PC-9 (cell line): ENCODE measurements at regions not wholly inside any gene's neighbourhood (a gene's known extent, or its start where the extent isn't known, plus 50 kb on each side); places are given as distances from the start of the nearest gene placed in this dataset.

Source experiments
- CTCF ChIP-seq: fragments of 200-600 bp; sonication (generic); conservative IDR thresholded peaks from 2 replicates; pipeline ENCODE4 v1.6.1; 2017; ENCODE audit warnings: mixed run types, antibody characterized with exemption, mild to moderate bottlenecking, moderate library complexity
- EZH2 ChIP-seq: fragments of 200-600 bp; sonication (generic); IDR thresholded peaks from 2 replicates; pipeline ENCODE4 v1.8.0; 2017; ENCODE audit warnings: antibody characterized with exemption, low read depth

DNA sequence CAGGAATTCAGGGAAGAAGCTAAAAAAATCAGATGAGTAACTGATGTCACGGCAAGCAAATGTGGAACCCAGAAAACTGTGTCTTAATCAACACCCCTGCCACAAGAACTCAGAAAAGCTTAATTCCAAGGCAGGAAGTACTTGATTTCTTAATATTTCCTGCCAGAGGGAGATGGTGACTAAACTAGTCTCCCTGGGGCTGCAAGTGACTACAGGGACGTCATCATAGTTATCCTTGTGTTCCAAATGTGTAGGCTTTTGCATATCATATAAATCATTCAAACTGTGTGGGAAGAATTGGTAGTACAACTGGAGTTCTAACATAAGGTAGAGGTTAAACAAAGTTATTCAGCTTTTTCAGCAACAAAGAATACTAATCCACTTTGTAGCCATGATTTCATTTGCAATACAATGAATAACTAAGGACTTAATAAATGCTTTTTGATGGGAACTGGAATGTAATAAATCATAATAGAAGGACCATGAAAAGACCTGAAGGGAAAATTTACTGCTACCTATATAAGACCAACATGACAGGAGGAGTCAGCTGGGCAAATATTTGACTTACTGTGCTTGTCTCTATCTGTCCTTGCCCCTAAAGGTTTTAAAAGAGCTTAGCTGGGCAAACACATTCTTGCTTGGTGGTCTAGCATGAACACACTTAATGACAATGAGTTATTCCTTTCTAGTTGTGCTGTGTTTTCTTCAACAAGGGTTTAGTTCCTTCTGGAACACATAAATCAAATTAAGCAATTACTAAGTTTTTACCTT is 76.0 kb upstream of the NECTIN3 start:
- TF ChIP-seq CTCF (no peak), EZH2 (no peak)
